ENCODE measurements at regions not wholly inside any gene's neighbourhood (a gene's known extent, or its start where the extent isn't known, plus 50 kb on each side); places are given as distances from the start of the nearest gene placed in this dataset.

- H3K36me3 ChIP-seq (ENCODE audit: control insufficient read depth, insufficient read depth, low read length), result no peaks in the 10 kb centered on the region
- H2AK5ac ChIP-seq (ENCODE audit: low read depth, low read length), result no peak overlapping the region
- no peaks in the 10 kb centered on the region for H3K4me1 ChIP-seq (ENCODE audit: control insufficient read depth, insufficient read depth, low read length)
- H3K9ac ChIP-seq (ENCODE audit: low read depth, low read length), result no peak overlapping the region
- H3K9me3 ChIP-seq (ENCODE audit: control insufficient read depth, insufficient read depth, low read length), result peaks cover 11% of the 10 kb centered on the region
- no peak overlapping the region for H3K27ac ChIP-seq (ENCODE audit: insufficient read depth, low read length)
- TF ChIP-seq NFE2L2 (IDR thresholded peaks at IDR 0.05; ENCODE audit: low read depth, low read length) (no peak), CHD1 (IDR thresholded peaks at IDR 0.05; ENCODE audit: low read depth, low read length) (no peak), RFX5 (IDR thresholded peaks at IDR 0.05; ENCODE audit: low read depth, low read length) (no peak), POLR2A (IDR thresholded peaks at IDR 0.05; ENCODE audit: low read depth, low read length) (no peak), MAZ (IDR thresholded peaks at IDR 0.05; ENCODE audit: borderline replicate concordance, low read depth, low read length) (no peak), SMC3 (IDR thresholded peaks at IDR 0.05; ENCODE audit: low read depth, low read length) (no peak), RAD21 (IDR thresholded peaks at IDR 0.05; ENCODE audit: low read length) (no peak), RCOR1 (IDR thresholded peaks at IDR 0.05; ENCODE audit: insufficient replicate concordance, low read length) (no peak), USF2 (IDR thresholded peaks at IDR 0.05; ENCODE audit: low read depth, low read length) (no peak), CTCF (conservative IDR thresholded peaks at IDR 0.05; ENCODE audit: low read depth, low read length) (no peak), FOS (IDR thresholded peaks at IDR 0.05; ENCODE audit: low read depth, low read length) (no peak), MXI1 (IDR thresholded peaks at IDR 0.05; ENCODE audit: borderline replicate concordance, low read depth, low read length) (no peak), ELK1 (IDR thresholded peaks at IDR 0.05; ENCODE audit: borderline replicate concordance, low read depth, low read length) (no peak), CEBPB (IDR thresholded peaks at IDR 0.05; ENCODE audit: low read depth, low read length) (no peak), MAFK (IDR thresholded peaks at IDR 0.05; ENCODE audit: low read depth, low read length) (no peak), BHLHE40 (IDR thresholded peaks at IDR 0.05; ENCODE audit: low read depth, low read length) (no peak)
- DNase-seq (no peak), ATAC-seq (ENCODE audit: low read depth) (no peak)
- no peaks in the 10 kb centered on the region for H3K27me3 ChIP-seq (ENCODE audit: control insufficient read depth, insufficient read depth, low read length)
- H3K18ac ChIP-seq (ENCODE audit: low read depth, low read length), result no peak overlapping the region
- H3K79me1 ChIP-seq (ENCODE audit: low read depth in 1 of 2, low read length in 2 of 2), result no peaks in the 10 kb centered on the region
- no TSS peak for BruUV-seq (replicated peaks)
- no peak overlapping the region for H3K4ac ChIP-seq (ENCODE audit: low read depth, low read length)
- in situ Hi-C loops (cut with MboI; ENCODE audit: low sequenced_read_pairs), result no loop called here
- no peak overlapping the region for H4K91ac ChIP-seq (ENCODE audit: insufficient read depth, low read depth, low read length)
- no peak overlapping the region for H2BK20ac ChIP-seq (ENCODE audit: low read depth, low read length)
- dilution Hi-C loops (cut with HindIII; ENCODE audit: low sequenced_read_pairs, unreplicated experiment), result no loop called here
- no peak overlapping the region for H3K56ac ChIP-seq (ENCODE audit: extremely low read depth, insufficient read depth, low read length)
- no peak overlapping the region for H2BK15ac ChIP-seq (ENCODE audit: low read depth, low read length)
- intact Hi-C loops (cut with micrococcal nuclease), result no loop called here
- ChIA-PET POLR2A (ENCODE audit: unreplicated experiment) (no interaction called here), CTCF (no interaction called here)
- no peak overlapping the region for H2BK120ac ChIP-seq (ENCODE audit: low read depth, low read length)
- WGBS, 2 experiments (ENCODE audit: extremely low coverage in 2 of 2, insufficient read length in 1 of 2), result 33% methylated on average over 1 of the region's 14 CpGs; no CpG with 5 or more reads in 1 of the 2 experiments
- H4K8ac ChIP-seq (ENCODE audit: low read depth in 2 of 2, low read length in 2 of 2), result no peak overlapping the region
- no peak overlapping the region for H2AK9ac ChIP-seq (replicated peaks; ENCODE audit: low read depth, low read length, poor library complexity)
- H2BK5ac ChIP-seq (ENCODE audit: low read depth, low read length, poor library complexity, severe bottlenecking), result no peak overlapping the region
- no peak overlapping the region for H3K4me2 ChIP-seq (ENCODE audit: low read depth, low read length)
- no peak overlapping the region for H3K4me3 ChIP-seq (ENCODE audit: insufficient read depth, low read depth, low read length)
- H4K20me1 ChIP-seq (ENCODE audit: insufficient read depth, low read length), result no peaks in the 10 kb centered on the region
- H3K23ac ChIP-seq (ENCODE audit: low read depth, low read length), result no peak overlapping the region
- H2AFZ ChIP-seq (replicated peaks; ENCODE audit: low read length, poor library complexity), result no peak overlapping the region
- H3K9me1 ChIP-seq (ENCODE audit: insufficient read depth, low read length), result no peaks in the 10 kb centered on the region
- no peak overlapping the region for H3K14ac ChIP-seq (replicated peaks; ENCODE audit: low read depth, low read length)
- no peak overlapping the region for H4K5ac ChIP-seq (ENCODE audit: low read depth, low read length)
These were observed 620.8 kb upstream of the AUTS2 start for GRCh38 chr7:68977385-68978055.

All from IMR-90 (cell line).